Tibial nerve (tissue), 4 donors: ENCODE measurements at regions not wholly inside any gene's neighbourhood (a gene's known extent, or its start where the extent isn't known, plus 50 kb on each side); places are given as distances from the start of the nearest gene placed in this dataset.

Source experiments
- DNase-seq, 2 donors: peaks; one replicate each; pipeline ENCODE4 v3.0.0-alpha.2; 2019; ENCODE audit warnings: low spot score in 2 of 2
- H3K27ac ChIP-seq, 4 donors: fragments of 200-600 bp; sonication (generic) in 3 of 4; one replicate each; pipeline ENCODE4 v1.5.1; 2017 to 2019; ENCODE audit warnings: mild to moderate bottlenecking in 1 of 4
- H3K27me3 ChIP-seq, 2 donors: fragments of 200-600 bp; sonication (generic) in 1 of 2; one replicate each; pipeline versions ENCODE4 v1.5.1 to v1.6.0; 2017 to 2019
- H3K36me3 ChIP-seq, 3 donors: fragments of 200-600 bp; sonication (generic); one replicate each; pipeline ENCODE4 v1.5.1; 2018 to 2019
- H3K4me1 ChIP-seq, 4 donors: fragments of 200-600 bp; sonication (generic) in 3 of 4; one replicate each; pipeline ENCODE4 v1.5.1; 2017 to 2019
- H3K4me3 ChIP-seq, 4 donors: fragments of 200-600 bp; sonication (generic) in 3 of 4; one replicate each; pipeline ENCODE4 v1.5.1; 2017 to 2019; ENCODE audit warnings: mild to moderate bottlenecking in 1 of 4, moderate library complexity in 1 of 4
- H3K9me3 ChIP-seq, 4 donors: fragments of 200-600 bp; sonication (generic) in 3 of 4; one replicate each; pipeline ENCODE4 v1.5.1; 2017 to 2019
- CTCF ChIP-seq, 5 experiments: fragments of 200-600 bp in 3 of 5; fragments of 450-650 bp in 2 of 5; sonication (generic) in 3 of 5; IDR thresholded peaks; one replicate each; pipeline ENCODE4 v1.5.1; 2016 to 2019; ENCODE audit warnings: antibody characterized with exemption in 5 of 5, mild to moderate bottlenecking in 3 of 5, moderate library complexity in 2 of 5
- EP300 ChIP-seq, 2 donors: sonication (generic); formaldehyde crosslinking; IDR thresholded peaks; one replicate each; pipeline ENCODE4 v1.6.1; 2017; ENCODE audit warnings: antibody characterized with exemption in 2 of 2, mild to moderate bottlenecking in 1 of 2
- POLR2A ChIP-seq, 2 donors: fragments of 450-650 bp; IDR thresholded peaks; one replicate each; pipeline ENCODE4 v1.6.1; 2017; ENCODE audit warnings: antibody characterized with exemption in 2 of 2, mild to moderate bottlenecking in 2 of 2, moderate library complexity in 2 of 2
- WGBS, 2 donors: methylation state at CpG; one replicate each; pipeline ENCODE4 v1.1.5; 2018; 5-methylcytosine and 5-hydroxymethylcytosine counted together

GRCh38 chr22:19636696-19637407, 77.5 kb upstream of the SEPTIN5 start:
- Histone ChIP-seq H3K36me3 (no peaks in the 10 kb centered on the region), H3K9me3 (no peaks in the 10 kb centered on the region), H3K27me3 (no peaks in the 10 kb centered on the region), H3K4me3 (no peak overlapping the region), H3K27ac (no peak overlapping the region), H3K4me1 (no peaks in the 10 kb centered on the region)
- no peak for TF ChIP-seq POLR2A (IDR thresholded peaks at IDR 0.05)
- no peak for TF ChIP-seq CTCF (IDR thresholded peaks at IDR 0.05)
- no peak for TF ChIP-seq EP300 (IDR thresholded peaks at IDR 0.05)
- DNase-seq, result no peak
- 84 to 90% methylated on average over 17 to 18 of the region's 18 CpGs for WGBS, 2 donors

- Histone ChIP-seq H3K9me3 (no peaks in the 10 kb centered on the region), H3K27me3 (peaks cover 0 to 5% of the 10 kb centered on the region in 2 donors), H3K36me3 (no peaks in the 10 kb centered on the region), H3K4me1 (no peaks in the 10 kb centered on the region), H3K27ac (no peak overlapping the region), H3K4me3 (no peak overlapping the region)
- 78 to 85% methylated on average over 12 to 13 of the region's 15 CpGs for WGBS, 2 donors
- TF ChIP-seq POLR2A (IDR thresholded peaks at IDR 0.05), result no peak
- TF ChIP-seq CTCF (IDR thresholded peaks at IDR 0.05), result no peak
- no peak for TF ChIP-seq EP300 (IDR thresholded peaks at IDR 0.05)
- no peak for DNase-seq
These were observed 76.7 kb upstream of the SEPTIN5 start for GRCh38 chr22:19637408-19638281.

GRCh38 chr22:19638282-19639015, 75.9 kb upstream of the SEPTIN5 start:
- Histone ChIP-seq H3K9me3 (no peaks in the 10 kb centered on the region), H3K4me3 (no peak overlapping the region), H3K36me3 (no peaks in the 10 kb centered on the region), H3K27me3 (peaks cover 0 to 5% of the 10 kb centered on the region in 2 donors), H3K4me1 (no peaks in the 10 kb centered on the region), H3K27ac (no peak overlapping the region)
- TF ChIP-seq POLR2A (IDR thresholded peaks at IDR 0.05), result no peak
- no peak for TF ChIP-seq CTCF (IDR thresholded peaks at IDR 0.05)
- no peak for TF ChIP-seq EP300 (IDR thresholded peaks at IDR 0.05)
- WGBS, 2 donors, result 81 to 88% methylated on average over 8 of the region's 8 CpGs
- DNase-seq, result no peak

- Histone ChIP-seq H3K27ac (no peak overlapping the region), H3K27me3 (peaks cover 0 to 10% of the 10 kb centered on the region in 2 donors), H3K4me3 (no peak overlapping the region), H3K36me3 (no peaks in the 10 kb centered on the region), H3K9me3 (no peaks in the 10 kb centered on the region), H3K4me1 (no peaks in the 10 kb centered on the region)
- no peak for TF ChIP-seq EP300 (IDR thresholded peaks at IDR 0.05)
- no peak for TF ChIP-seq POLR2A (IDR thresholded peaks at IDR 0.05)
- TF ChIP-seq CTCF (IDR thresholded peaks at IDR 0.05), result no peak
- 60 to 71% methylated on average over 13 of the region's 13 CpGs for WGBS, 2 donors
- DNase-seq, result no peak
These were observed 74.6 kb upstream of the SEPTIN5 start for GRCh38 chr22:19639610-19640135.
